ENCODE measurements at regions not wholly inside any gene's neighbourhood (a gene's known extent, or its start where the extent isn't known, plus 50 kb on each side); places are given as distances from the start of the nearest gene placed in this dataset.

DNA sequence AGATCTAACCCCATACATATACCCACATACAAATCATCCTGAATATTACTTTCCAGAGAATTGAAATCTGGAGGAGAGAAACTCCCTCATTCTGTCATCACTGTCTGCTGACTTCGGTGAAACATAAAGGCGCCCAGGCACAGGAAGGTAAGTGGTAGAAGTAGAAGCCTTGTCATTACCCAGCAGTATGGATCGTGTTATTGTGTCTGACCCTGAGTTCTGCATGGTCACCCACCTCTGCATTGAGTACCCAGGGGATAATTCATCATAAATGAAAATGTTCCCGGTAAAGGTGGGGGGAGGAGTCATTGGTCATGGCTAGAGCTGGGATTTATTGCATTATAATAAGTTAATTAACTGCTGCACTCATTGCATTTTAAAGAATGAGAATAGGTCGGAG lies 342.6 kb upstream of the PKN2 start:
- TF ChIP-seq, protein P1, sequence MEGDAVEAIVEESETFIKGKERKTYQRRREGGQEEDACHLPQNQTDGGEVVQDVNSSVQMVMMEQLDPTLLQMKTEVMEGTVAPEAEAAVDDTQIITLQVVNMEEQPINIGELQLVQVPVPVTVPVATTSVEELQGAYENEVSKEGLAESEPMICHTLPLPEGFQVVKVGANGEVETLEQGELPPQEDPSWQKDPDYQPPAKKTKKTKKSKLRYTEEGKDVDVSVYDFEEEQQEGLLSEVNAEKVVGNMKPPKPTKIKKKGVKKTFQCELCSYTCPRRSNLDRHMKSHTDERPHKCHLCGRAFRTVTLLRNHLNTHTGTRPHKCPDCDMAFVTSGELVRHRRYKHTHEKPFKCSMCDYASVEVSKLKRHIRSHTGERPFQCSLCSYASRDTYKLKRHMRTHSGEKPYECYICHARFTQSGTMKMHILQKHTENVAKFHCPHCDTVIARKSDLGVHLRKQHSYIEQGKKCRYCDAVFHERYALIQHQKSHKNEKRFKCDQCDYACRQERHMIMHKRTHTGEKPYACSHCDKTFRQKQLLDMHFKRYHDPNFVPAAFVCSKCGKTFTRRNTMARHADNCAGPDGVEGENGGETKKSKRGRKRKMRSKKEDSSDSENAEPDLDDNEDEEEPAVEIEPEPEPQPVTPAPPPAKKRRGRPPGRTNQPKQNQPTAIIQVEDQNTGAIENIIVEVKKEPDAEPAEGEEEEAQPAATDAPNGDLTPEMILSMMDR (IDR thresholded peaks at IDR 0.05): no peak
- TF ChIP-seq POLR2A (IDR thresholded peaks at IDR 0.05): no peak

Measured in body of pancreas (tissue), 4 donors.